GM19452 (cell line): ENCODE measurements at regions not wholly inside any gene's neighbourhood (a gene's known extent, or its start where the extent isn't known, plus 50 kb on each side); places are given as distances from the start of the nearest gene placed in this dataset.

ENCODE experiments used
- ATAC-seq: cut with Tn5 transposase; IDR thresholded peaks from one replicate; pipeline ENCODE4 v1.9.1; 2021; ENCODE audit not compliant: unreplicated experiment

DNA sequence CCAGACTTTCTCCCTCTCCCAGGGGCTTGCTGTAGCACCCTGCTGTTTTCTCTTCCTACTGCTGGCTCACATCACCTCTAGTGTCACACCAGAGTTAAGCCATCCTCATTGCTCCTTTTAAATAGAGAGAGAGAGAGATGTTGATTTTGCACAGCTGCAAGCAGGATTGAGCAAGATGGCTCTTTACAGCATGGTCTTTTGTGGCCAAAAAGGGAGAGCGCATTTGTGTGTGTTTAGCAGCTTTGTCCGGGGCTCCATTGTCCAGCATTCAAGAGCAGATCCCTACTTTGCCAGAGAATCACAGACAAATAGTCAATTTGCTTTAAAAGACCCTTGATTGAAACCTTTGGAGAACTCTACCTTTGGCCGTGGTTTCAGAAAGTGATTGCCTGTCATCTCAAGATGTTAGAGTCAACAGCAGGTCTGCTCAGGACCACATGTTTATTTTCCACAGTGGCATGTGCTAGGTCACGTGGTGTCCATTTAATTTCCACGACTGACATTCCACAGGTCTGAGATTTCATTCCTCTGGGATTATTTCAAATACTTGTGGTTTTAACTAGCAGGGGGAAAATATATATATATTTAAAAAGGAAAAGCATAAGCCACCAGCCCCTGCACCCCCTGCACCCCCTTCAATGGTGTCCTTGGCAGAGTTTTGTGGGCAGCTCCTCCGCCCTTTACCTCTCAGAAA is 359.9 kb upstream of the SLC14A2 start:
- ATAC-seq = no peak

DNA sequence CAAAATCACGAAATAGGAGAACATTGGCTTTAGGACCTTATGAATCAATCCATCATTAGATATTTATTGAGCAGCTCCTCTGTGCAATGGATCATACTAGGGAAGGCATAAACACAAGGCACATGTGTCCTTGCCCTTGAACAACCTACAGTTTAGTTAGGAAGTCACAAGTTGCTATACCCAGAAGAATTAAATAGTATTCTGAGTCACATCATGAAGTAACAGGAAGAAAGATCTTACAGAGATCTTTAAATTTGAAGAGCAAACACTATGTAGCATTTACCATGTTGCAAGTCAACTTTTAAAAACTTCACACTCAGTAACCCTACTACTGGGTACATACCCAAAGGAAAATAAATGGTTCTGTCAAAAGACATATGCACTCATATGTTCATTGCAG is 355.2 kb upstream of the SLC14A2 start:
- ATAC-seq = no peak

DNA sequence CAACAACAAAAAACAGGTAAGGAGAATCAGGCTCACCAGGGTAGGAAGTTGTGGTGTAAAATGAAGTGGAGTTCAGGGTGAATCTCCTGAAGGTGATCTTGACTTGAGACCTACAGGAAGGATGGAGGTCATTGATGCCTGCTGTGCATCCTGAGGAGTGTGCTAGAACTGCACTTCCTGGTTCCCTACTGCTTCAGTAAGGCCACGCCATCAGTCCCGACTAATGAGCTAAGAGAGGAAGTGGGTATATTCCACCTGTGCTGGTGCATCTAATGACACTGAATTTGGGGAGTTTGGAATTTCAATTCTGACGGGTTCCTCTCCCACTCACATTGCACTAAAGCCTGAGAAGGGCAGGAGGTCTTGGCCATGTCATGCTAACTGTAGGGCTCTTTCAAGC is 349.3 kb upstream of the SLC14A2 start:
- ATAC-seq = no peak

DNA sequence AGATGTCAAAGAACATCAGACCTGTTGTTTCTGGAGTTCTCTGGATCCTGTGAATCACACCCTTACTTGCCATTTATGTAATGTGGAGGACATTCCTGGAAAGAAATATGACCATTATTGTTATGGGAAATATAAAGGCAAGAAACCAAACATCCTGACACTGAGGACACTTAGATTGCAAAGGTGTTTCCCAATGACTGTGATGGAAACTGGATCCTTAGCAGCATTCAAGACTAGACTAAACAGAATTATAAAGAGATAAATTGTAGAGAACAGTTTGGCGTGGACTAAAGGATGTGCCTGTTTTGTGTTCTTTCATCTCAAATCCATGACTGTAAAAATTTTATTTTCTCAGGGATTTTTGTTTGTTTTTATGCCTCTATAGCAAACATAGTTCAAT is 347.7 kb upstream of the SLC14A2 start:
- ATAC-seq = no peak

DNA sequence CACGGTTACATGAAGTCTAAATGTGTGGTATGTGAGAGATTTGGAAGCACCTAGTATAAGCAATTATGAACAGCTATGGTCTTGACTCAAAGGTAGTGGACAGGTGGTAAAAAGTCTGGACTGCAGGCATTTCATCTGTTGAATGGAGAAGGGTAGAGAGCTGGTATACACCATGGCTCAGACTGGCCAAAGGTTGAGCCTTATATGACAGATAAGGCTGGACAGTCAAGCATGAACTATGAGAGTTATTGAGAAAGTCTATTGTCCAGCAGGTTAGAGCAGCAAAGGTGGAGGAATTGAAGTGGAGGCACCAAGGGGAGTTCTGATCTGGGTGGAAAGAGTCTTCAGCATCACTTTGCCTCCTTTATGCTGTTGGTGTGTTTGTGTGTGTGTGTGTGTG is 346.7 kb upstream of the SLC14A2 start:
- ATAC-seq = no peak

DNA sequence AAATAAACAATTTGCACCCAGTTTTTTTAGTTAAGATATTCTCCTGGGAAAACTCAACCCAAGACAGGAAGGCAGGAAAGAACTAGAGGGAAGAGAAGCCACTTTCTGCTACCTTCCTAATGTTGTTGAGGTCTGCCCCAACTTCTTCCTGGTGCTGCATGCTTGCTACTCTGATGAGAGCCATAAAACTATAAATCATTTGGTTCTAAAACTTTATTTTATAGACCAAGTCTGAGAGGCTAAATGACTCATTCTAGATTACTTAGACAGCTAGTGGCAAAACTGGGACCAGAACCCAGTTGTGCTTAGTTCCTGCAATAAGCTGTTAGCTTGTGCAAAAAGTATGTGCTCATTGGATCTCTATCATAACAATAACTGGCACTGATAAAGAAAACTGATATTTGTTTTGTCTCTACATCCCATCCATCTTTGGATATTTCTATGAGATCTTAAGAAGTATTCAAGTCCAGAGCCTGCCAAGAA is 344.9 kb upstream of the SLC14A2 start:
- ATAC-seq = no peak

DNA sequence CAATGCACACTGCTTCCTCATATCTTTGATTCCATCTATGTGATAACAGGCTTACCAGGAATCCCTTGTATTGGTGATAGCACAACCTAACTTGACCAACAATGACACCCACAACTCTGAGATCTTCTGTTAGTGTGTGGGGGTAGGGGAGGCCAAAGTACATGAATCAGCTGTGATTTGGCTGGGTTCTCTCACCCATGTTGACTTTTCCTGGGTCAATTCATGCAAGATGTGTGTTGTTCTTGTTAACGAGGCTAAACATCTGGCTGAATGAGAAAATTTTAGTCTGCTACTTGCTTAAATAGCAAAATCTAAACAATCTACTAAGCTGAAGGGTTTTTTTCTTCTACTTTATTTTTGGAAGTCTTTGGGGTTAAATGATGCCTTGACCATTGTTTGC is 341.2 kb upstream of the SLC14A2 start:
- no peak for ATAC-seq

DNA sequence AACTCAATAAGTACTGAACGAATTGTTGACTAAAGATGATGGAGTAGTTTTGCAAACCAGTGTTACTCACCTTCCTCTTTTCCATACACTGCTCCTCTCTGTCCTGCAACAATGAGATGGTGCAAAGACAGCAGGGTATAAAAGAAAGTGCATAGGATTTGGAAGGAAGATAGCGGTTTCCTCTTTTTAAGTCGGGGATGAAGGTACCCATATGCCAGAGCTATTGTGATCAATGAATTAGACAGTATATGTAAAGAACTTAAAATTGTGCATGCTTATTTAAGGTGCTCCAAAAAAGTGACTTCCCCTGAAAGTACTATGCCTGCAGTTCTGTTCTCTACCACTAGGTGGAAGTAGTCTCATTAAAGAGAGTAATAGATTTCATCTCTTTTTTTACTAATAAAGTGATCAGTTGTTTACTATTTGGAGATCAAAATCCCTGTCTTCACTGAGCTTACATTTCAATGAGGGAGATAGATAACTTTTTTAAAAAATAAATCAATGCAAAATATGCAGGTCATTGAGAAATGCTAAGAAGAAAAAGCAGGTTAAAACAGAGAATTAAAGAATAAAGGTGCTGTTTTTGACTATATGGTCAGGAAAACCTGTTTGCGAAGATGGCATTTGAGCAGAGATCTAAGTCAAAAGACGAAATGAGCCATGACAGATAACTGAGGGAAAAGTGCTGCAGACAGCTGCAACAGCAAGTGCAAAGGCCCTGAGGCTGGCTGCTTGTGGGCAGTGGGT is 339.7 kb upstream of the SLC14A2 start:
- no peak for ATAC-seq

DNA sequence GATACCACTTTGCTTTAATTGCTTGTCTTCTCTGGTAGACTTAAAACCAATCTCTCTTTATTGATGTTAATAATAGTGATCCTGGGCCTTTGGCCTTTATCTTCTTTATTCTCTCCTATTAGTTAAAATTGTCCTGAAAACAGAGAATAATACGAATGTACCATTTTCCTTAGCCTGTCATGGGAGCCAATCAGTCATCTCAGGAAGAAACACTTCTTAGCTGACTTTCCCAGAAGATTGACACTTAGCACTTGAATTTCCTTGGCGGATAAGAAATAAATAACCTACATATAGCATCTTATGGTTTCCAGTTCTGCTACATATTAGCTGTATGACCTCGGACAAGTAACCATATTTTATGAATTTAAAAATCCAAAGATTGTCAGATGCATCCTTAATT is 338.4 kb upstream of the SLC14A2 start:
- no peak for ATAC-seq

DNA sequence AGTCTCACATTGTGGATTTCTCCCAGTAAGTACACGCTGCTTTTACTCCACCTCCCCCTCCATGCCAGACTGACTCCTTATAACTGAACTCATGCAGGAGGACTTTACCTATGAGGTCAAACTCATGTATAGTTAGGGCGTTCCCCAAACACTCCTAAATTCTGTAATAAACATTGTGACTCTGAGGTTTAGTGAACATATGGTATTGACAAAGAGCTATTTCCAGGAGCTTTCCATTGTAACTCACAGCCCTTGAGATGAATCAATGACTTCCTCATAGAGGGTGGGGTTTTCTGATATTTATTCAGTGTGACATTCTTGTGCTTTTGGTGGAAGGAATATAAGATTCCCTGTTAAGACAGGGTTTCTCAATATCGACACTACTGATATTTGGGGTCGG is 337.4 kb upstream of the SLC14A2 start:
- no peak for ATAC-seq

DNA sequence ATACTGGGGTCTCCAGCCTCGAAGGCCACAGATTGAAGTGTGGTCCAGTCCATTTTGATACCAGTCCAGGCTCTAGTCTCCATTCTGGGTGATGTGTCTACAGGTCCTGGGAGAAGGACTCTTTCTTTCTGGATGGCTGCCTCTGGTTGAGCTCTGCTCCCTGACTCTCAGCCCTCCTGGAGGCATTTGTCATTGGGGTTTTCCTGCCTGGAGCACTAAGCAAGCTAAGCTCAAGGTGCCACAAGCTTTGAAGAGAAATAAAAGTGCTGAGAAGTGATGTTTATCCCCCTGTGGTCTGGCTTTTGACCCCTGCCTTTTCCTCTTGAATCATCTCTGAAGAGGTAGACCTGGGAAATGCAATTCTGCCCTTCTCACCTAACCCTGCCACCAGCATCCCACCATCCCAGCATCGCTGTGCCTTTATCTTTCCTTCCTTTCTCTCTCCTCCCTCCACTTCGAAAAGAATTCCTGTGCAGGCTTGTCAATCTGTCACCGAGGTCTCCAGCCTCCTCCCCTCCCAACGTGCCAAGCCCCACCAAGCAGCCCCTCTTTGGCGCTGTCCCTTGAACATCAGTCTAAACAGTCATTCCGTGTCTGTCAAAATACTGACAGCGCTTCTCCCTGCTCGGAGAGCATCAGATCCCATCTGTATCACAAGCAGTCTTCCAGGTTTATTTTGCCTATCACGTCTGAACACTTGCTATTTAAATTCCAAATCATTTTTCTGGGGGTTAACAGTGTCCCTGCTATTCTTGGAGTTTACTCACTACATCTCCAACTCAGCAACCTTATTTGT is 334.6 kb upstream of the SLC14A2 start:
- no peak for ATAC-seq

DNA sequence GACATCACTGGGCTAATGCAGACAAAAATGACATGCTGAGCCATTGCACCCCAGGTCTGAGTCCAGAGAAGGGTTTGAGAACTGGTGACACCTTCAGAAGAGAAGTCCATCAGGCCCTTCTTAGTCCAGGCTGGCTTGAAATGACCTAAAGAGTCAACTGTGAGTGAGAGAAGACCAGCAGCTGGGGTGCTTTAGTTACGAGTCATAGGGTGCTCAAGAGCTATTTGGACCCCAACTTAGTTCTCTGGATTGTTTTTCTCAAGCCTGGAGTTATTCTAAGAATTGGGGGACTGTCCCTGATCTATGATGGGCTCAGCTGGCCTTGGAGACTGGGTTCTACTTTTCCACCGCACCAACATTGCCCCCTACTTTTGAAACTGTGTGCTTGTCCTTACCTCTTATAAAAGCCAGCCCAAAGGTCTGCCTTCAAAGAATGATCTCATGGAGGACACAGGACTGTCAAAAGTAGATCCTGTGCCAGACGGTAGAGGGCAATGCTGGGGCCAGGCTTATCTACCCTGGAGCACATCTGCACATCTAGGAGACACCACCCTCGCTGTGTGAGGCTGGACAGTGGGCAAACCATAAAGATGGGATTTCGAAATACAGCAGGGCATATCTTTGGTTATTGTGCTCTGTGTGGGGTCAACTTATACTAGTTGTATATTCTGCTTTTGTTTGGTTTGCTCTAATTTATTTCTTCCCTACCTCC is 333.0 kb upstream of the SLC14A2 start:
- no peak for ATAC-seq

DNA sequence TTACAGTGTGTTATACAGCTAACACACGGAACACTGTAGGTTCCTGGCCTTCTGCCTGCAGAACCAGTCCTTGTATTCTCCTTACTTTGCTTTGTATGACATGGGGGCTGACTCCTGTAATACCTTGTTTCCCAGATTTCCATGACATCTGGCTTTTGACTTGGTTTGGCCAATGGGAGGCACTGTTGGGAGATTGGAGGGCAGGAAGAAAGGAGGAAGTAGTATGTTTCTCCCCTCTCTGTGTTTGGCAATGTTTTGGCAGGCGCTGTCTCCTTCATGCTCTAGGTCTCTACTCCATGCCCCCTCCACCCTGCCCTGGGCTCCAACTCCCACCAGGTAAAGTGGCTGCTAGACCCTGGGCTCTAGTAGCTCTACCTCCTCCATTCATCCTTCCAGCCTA is 331.1 kb upstream of the SLC14A2 start:
- no peak for ATAC-seq

DNA sequence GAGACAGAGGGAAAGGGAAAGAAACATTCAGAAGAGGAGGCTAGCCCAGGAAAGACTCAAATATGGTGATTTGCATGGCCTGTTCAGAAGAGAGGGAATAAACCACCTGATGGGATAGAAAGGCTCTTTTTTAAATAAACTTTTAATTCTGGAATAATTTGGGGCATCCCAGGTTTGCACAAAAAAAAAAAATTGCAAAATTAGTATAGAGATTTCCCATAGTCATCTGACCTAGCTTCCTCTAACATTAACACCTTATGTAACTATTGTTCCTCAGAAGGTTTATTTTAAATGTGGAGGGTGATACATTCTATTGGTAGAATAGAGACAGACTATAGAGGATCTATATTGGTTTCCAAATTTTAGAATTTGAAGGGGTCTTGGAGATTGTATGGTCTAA is 330.4 kb upstream of the SLC14A2 start:
- ATAC-seq = no peak

DNA sequence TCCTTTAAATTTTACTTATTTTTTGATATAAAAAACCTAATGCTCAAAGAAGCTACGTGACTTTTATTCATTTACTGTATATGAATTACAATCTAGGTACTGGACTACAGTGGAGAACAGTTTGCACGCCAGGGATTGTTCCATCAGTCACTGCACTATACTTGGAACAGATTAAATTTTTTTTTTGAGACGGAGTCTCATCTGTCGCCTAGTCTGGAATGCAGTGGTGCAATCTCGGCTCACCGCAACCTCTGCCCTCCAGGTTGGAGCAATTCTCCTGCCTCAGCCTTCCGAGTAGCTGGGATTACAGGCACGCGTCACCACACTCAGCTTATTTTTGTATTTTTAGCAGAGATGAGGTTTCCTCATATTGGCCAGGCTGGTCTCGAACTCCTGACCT is 330.0 kb upstream of the SLC14A2 start:
- ATAC-seq = no peak

DNA sequence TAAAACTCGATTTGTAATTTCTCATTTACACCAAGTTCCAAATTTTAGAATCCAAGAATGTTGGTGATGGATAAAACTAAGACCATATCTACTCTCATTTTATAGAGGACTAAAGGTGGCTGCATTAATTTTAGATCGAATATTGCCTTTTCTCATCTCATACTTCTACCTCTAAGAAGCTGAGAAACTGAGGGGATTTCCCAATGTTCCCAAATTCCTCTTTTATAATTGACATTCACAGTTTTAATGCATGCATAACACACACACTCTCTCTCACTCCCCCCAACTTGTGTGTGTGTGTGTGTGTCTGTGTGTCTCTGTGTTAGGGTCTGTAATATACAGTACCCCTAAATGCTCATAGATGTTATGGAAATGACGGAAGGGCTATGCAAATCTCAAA is 328.8 kb upstream of the SLC14A2 start:
- no peak for ATAC-seq

DNA sequence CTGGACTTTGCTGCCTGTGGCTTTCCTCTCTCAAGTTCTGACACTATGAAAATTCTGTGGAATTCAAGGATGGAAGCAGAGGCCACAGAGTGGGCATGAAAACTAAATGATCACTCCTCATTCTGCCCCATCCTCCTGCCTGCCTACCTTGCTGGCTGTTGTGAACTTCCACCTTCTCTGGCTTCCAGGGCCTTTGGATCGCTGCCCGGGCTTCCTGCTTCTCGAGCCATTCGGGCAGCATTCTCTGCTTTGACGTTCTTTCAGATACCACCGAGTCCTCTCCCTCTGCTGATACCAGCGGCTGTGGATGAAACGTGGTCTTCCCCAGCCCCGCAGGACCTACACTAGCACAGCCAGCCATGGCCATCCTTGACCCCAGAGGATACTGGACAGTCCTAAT is 327.7 kb upstream of the SLC14A2 start:
- ATAC-seq = no peak

DNA sequence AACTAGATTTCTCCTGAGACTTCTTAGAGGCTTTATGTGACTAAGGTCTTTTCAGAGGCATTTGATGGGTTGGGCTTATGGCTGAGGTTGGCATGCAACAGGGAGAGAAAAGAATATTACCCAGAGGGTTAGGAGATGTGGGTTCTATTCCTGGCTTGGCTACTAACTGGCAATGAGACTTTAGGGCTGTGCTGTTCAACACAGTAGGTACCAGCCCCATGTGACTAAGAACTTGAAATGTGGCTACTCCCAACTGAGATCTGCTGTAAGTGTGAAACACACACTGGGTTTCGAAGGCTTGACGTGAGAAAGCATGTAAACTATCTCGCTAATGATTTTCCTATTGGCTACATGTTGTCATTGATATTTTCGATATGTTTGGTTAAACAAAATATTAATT is 324.9 kb upstream of the SLC14A2 start:
- ATAC-seq = no peak

DNA sequence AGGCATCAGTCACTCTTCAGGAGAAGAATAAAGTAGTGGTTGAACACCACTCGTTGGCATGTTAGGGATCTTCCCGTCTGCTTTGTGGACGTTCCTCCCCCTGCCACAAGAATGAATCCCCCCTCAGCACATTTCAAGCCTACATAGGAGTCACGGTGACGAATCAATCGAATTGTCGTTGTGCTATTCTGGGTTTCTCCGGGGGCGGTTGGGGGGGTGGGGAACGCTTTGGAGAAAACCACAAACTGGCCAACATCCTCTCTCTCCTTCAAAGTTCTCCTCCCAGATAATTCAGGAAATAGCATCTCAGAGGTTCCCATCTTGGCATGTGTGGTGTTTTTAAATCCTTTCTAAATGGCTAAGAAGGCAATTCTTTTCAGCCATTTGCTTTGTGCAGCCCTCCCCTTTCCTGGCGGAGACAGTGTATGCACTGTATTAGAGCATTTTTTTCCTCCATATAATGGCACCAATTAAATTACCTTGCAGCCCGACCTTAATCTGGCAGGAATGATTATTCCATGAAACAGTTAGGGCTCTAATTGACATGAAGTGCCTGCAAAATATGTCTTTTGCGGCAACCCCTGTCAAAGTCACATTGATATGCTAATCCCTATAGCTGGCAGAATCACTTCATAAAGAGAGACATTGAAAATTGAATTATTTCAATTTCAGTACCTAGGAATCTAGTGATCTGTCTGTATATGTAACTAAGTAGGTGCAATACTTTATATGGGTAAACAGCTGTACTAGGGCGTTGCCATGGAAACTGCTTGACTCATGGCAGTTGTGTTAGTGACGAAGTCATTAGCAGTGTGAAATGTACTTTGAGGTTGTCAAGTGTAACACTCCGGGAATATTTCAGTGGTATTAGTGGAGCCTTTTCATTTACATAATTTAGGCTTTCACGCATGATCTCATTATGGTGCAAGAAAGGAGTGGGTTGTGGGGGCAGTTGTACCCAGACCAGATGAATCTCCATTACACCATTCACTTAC is 323.4 kb upstream of the SLC14A2 start:
- no peak for ATAC-seq

DNA sequence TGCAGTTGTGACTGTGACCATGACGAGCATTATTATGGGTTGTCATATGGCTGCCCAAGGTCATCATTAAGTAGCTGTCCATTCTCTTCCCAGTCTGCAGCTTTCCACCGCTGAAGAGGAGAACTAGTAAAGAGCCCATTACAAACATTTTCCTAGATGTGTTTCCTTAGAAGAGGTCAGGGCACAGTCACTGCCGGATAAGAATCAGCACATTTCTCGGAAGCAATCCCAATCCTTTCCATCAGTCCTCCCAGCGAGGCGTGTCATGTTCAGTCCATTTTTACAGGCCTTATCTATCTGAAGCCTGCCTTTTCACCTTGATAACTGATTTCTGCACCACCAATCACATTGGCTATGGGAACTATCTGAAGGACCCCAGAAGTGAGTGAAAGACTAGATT is 319.9 kb upstream of the SLC14A2 start:
- no peak for ATAC-seq
